GM23338 (cell line): ENCODE measurements at regions not wholly inside any gene's neighbourhood (a gene's known extent, or its start where the extent isn't known, plus 50 kb on each side); places are given as distances from the start of the nearest gene placed in this dataset.

ENCODE experiments used
- ATAC-seq: fragments of 200-7000 bp; cut with Tn5 transposase; 3 replicates; pipeline ENCODE4 v1.9.1; 2020
- DNase-seq: peaks from one replicate; pipeline ENCODE4 v3.0.0-alpha.2; 2015; ENCODE audit warnings: low spot score
- H2AFZ ChIP-seq: fragments of 200-600 bp; sonication (generic); 2 replicates; pipeline ENCODE4 v1.8.0; 2016; ENCODE audit warnings: antibody characterized with exemption, mild to moderate bottlenecking, moderate library complexity
- H3F3A ChIP-seq: fragments of 200-600 bp; sonication (generic); replicated peaks from 2 replicates; pipeline ENCODE4 v1.8.0; 2017; ENCODE audit warnings: antibody characterized with exemption, mixed run types, low read depth
- H3K27ac ChIP-seq: fragments of 200-600 bp; sonication (generic); 2 replicates; pipeline ENCODE4 v1.6.1; 2016; ENCODE audit warnings: low read depth
- H3K27me3 ChIP-seq: fragments of 200-600 bp; sonication (generic); 2 replicates; pipeline ENCODE4 v1.8.0; 2016; ENCODE audit warnings: mild to moderate bottlenecking, mixed run types, moderate library complexity; ENCODE audit not compliant: insufficient read depth
- H3K36me3 ChIP-seq: fragments of 200-600 bp; sonication (generic); 2 replicates; pipeline ENCODE4 v1.8.0; 2016; ENCODE audit warnings: mild to moderate bottlenecking; ENCODE audit not compliant: insufficient read depth
- H3K4me1 ChIP-seq: fragments of 200-600 bp; sonication (generic); 2 replicates; pipeline ENCODE4 v1.8.0; 2016; ENCODE audit warnings: mild to moderate bottlenecking, moderate library complexity; ENCODE audit not compliant: insufficient read depth
- H3K4me2 ChIP-seq: fragments of 200-600 bp; sonication (generic); 2 replicates; pipeline ENCODE4 v1.7.1; 2017; ENCODE audit warnings: mixed run types
- H3K4me3 ChIP-seq: fragments of 200-600 bp; sonication (generic); 2 replicates; pipeline ENCODE4 v1.6.1; 2016; ENCODE audit warnings: mixed run types
- H3K79me2 ChIP-seq: fragments of 200-600 bp; sonication (generic); replicated peaks from 2 replicates; pipeline ENCODE4 v1.8.0; 2017; ENCODE audit warnings: mild to moderate bottlenecking; ENCODE audit not compliant: insufficient read depth
- H3K9me2 ChIP-seq: fragments of 200-600 bp; sonication (generic); 2 replicates; pipeline ENCODE4 v1.8.0; 2017; ENCODE audit not compliant: insufficient read depth
- H4K20me1 ChIP-seq: fragments of 200-600 bp; sonication (generic); replicated peaks from 2 replicates; pipeline ENCODE4 v1.8.0; 2017; ENCODE audit warnings: mild to moderate bottlenecking; ENCODE audit not compliant: insufficient read depth
- H3K27ac Mint-ChIP-seq: 2 replicates; pipeline ENCODE4 v1.8.0; 2020; ENCODE audit warnings: inconsistent platforms, mild to moderate bottlenecking, moderate library complexity, mixed read lengths
- H3K27me3 Mint-ChIP-seq: 3 replicates; pipeline ENCODE4 v1.8.0; 2022; ENCODE audit warnings: low read depth, mild to moderate bottlenecking, moderate library complexity, mixed read lengths, inconsistent platforms; ENCODE audit not compliant: insufficient read depth, poor library complexity
- H3K36me3 Mint-ChIP-seq: 3 replicates; pipeline ENCODE4 v1.8.0; 2021; ENCODE audit warnings: low read depth, mild to moderate bottlenecking, inconsistent platforms, moderate library complexity, mixed read lengths
- H3K4me1 Mint-ChIP-seq: 3 replicates; pipeline ENCODE4 v1.8.0; 2020; ENCODE audit warnings: mild to moderate bottlenecking, inconsistent platforms, mixed read lengths
- H3K4me3 Mint-ChIP-seq: 3 replicates; pipeline ENCODE4 v1.8.0; 2021; ENCODE audit warnings: moderate library complexity, mild to moderate bottlenecking, inconsistent platforms, mixed read lengths
- H3K9me3 Mint-ChIP-seq: 3 replicates; pipeline ENCODE4 v1.8.0; 2020; ENCODE audit warnings: moderate library complexity, mild to moderate bottlenecking, inconsistent platforms, mixed read lengths
- CREB1 ChIP-seq: fragments of 250-450 bp; sonication (Bioruptor Pico); IDR thresholded peaks from 2 replicates; pipeline ENCODE4 v1.5.0; 2020; ENCODE audit warnings: low read depth, mild to moderate bottlenecking, moderate library complexity
- ETS1 ChIP-seq: IDR thresholded peaks from 2 replicates; pipeline ENCODE4 v1.6.1; 2016; ENCODE audit warnings: antibody characterized with exemption
- EZH2 ChIP-seq: fragments of 200-600 bp; sonication (generic); IDR thresholded peaks from one replicate; pipeline ENCODE4 v1.8.0; 2017; ENCODE audit warnings: antibody characterized with exemption, mild to moderate bottlenecking, low read depth; ENCODE audit not compliant: unreplicated experiment
- EZH2phosphoT487 ChIP-seq: fragments of 200-600 bp; sonication (generic); IDR thresholded peaks from one replicate; pipeline ENCODE4 v1.8.1; 2018; ENCODE audit warnings: antibody characterized with exemption; ENCODE audit not compliant: unreplicated experiment
- JUNB ChIP-seq: IDR thresholded peaks from one replicate; pipeline ENCODE4 v1.6.1; 2016; ENCODE audit warnings: antibody characterized with exemption; ENCODE audit not compliant: unreplicated experiment
- NANOG ChIP-seq: IDR thresholded peaks from 2 replicates; pipeline ENCODE4 v1.6.1; 2016; ENCODE audit warnings: antibody characterized with exemption, borderline replicate concordance
- POLR2AphosphoS5 ChIP-seq: IDR thresholded peaks from 2 replicates; pipeline ENCODE4 v1.6.1; 2016; ENCODE audit warnings: antibody characterized with exemption, low read depth
- STAT1 ChIP-seq: IDR thresholded peaks from one replicate; pipeline ENCODE4 v1.6.1; 2016; ENCODE audit warnings: antibody characterized with exemption; ENCODE audit not compliant: unreplicated experiment
- ZNF114 ChIP-seq: fragments of 250-450 bp; sonication (Bioruptor Pico); IDR thresholded peaks from 2 replicates; pipeline ENCODE4 v1.5.0; 2020; ENCODE audit warnings: mild to moderate bottlenecking, moderate library complexity
- ZNF331 ChIP-seq: fragments of 250-450 bp; sonication (Bioruptor Pico); IDR thresholded peaks from 2 replicates; pipeline ENCODE4 v1.5.0; 2020; ENCODE audit warnings: low read depth, mild to moderate bottlenecking, moderate library complexity
- TF ChIP-seq, protein P1 (sequence below): IDR thresholded peaks from one replicate; pipeline ENCODE4 v1.6.1; 2018; ENCODE audit warnings: antibody characterized with exemption; ENCODE audit not compliant: unreplicated experiment
- TF ChIP-seq, protein P2 (sequence below), 2 experiments: fragments of 200-600 bp in 1 of 2; sonication (generic) in 1 of 2; conservative IDR thresholded peaks; 2 replicates each; pipeline versions ENCODE4 v1.5.1 to v1.6.1; 2016 to 2017; ENCODE audit warnings: antibody characterized with exemption in 2 of 2, low read depth in 2 of 2, mild to moderate bottlenecking in 2 of 2, moderate library complexity in 1 of 2

DNA sequence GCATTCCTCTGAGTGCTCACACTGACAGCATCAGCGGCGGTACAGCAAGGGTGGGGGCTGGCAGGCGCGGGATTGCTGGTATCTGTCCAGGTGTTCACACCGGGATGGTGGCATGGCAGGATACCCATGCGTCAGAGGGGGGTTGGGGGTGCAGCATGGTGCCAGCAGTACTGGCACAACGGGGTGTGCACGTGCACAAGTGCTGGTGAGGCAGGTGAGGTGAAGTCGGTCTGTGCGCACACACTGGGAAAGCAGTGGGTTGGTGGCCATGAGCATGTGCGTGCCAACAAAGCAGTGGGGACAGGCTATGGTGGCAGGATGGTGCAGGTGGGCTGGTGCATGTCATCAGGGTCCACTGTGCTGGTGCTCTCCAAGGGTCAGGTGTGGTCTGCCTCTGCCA lies 819.6 kb upstream of the EDIL3 start:
- no peaks in the 10 kb centered on the region for H3F3A ChIP-seq
- no peaks in the 10 kb centered on the region for H3K27me3 Mint-ChIP-seq
- TF ChIP-seq EZH2: no peak
- TF ChIP-seq, protein P1, sequence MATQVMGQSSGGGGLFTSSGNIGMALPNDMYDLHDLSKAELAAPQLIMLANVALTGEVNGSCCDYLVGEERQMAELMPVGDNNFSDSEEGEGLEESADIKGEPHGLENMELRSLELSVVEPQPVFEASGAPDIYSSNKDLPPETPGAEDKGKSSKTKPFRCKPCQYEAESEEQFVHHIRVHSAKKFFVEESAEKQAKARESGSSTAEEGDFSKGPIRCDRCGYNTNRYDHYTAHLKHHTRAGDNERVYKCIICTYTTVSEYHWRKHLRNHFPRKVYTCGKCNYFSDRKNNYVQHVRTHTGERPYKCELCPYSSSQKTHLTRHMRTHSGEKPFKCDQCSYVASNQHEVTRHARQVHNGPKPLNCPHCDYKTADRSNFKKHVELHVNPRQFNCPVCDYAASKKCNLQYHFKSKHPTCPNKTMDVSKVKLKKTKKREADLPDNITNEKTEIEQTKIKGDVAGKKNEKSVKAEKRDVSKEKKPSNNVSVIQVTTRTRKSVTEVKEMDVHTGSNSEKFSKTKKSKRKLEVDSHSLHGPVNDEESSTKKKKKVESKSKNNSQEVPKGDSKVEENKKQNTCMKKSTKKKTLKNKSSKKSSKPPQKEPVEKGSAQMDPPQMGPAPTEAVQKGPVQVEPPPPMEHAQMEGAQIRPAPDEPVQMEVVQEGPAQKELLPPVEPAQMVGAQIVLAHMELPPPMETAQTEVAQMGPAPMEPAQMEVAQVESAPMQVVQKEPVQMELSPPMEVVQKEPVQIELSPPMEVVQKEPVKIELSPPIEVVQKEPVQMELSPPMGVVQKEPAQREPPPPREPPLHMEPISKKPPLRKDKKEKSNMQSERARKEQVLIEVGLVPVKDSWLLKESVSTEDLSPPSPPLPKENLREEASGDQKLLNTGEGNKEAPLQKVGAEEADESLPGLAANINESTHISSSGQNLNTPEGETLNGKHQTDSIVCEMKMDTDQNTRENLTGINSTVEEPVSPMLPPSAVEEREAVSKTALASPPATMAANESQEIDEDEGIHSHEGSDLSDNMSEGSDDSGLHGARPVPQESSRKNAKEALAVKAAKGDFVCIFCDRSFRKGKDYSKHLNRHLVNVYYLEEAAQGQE: no peak
- no peak for TF ChIP-seq ZNF331
- TF ChIP-seq CREB1: no peak
- TF ChIP-seq NANOG: no peak
- TF ChIP-seq JUNB: no peak
- TF ChIP-seq ZNF114 (CRISPR knock-in tag): no peak
- no peak for TF ChIP-seq ETS1
- TF ChIP-seq EZH2phosphoT487: no peak
- H3K27me3 ChIP-seq: no peaks in the 10 kb centered on the region
- H3K9me2 ChIP-seq: no peaks in the 10 kb centered on the region
- no peaks in the 10 kb centered on the region for H4K20me1 ChIP-seq
- H3K4me1 Mint-ChIP-seq: no peaks in the 10 kb centered on the region; the same call in 2 of the 3 replicates
- no peak for DNase-seq
- H3K4me2 ChIP-seq: no peak overlapping the region
- no peaks in the 10 kb centered on the region for H3K9me3 Mint-ChIP-seq
- no peaks in the 10 kb centered on the region for H3K79me2 ChIP-seq
- no peak overlapping the region for H3K4me3 ChIP-seq
- H2AFZ ChIP-seq: no peak overlapping the region
- H3K36me3 Mint-ChIP-seq: no peaks in the 10 kb centered on the region
- H3K27ac Mint-ChIP-seq: no peak overlapping the region
- no peak for ATAC-seq
- no peaks in the 10 kb centered on the region for H3K4me1 ChIP-seq
- H3K36me3 ChIP-seq: no peaks in the 10 kb centered on the region
- H3K27ac ChIP-seq: no peak overlapping the region
- no peak overlapping the region for H3K4me3 Mint-ChIP-seq

GRCh38 chr5:85205430-85205829 lies 820.8 kb upstream of the EDIL3 start:
- Histone ChIP-seq H3K36me3 (no peaks in the 10 kb centered on the region), H3K27ac (no peak overlapping the region), H3K4me3 (no peak overlapping the region), H3K9me2 (no peaks in the 10 kb centered on the region), H4K20me1 (no peaks in the 10 kb centered on the region), H3F3A (no peaks in the 10 kb centered on the region), H3K79me2 (no peaks in the 10 kb centered on the region), H3K4me1 (no peaks in the 10 kb centered on the region), H3K27me3 (no peaks in the 10 kb centered on the region), H2AFZ (no peak overlapping the region), H3K4me2 (no peak overlapping the region)
- Mint-ChIP-seq H3K9me3 (no peaks in the 10 kb centered on the region), H3K36me3 (no peaks in the 10 kb centered on the region), H3K4me1 (no peaks in the 10 kb centered on the region; the same call in 2 of the 3 replicates), H3K4me3 (no peak overlapping the region), H3K27ac (no peak overlapping the region), H3K27me3 (no peaks in the 10 kb centered on the region)
- no peak for ATAC-seq
- DNase-seq: no peak
- no peak for TF ChIP-seq POLR2AphosphoS5
- no peak for TF ChIP-seq ETS1
- no peak for TF ChIP-seq ZNF114 (CRISPR knock-in tag)
- TF ChIP-seq EZH2phosphoT487: no peak
- no peak for TF ChIP-seq NANOG
- TF ChIP-seq EZH2: no peak
- no peak for TF ChIP-seq CREB1
- no peak for TF ChIP-seq ZNF331
- TF ChIP-seq JUNB: no peak
- TF ChIP-seq, protein P1: no peak
- TF ChIP-seq STAT1: no peak
- TF ChIP-seq, protein P2, sequence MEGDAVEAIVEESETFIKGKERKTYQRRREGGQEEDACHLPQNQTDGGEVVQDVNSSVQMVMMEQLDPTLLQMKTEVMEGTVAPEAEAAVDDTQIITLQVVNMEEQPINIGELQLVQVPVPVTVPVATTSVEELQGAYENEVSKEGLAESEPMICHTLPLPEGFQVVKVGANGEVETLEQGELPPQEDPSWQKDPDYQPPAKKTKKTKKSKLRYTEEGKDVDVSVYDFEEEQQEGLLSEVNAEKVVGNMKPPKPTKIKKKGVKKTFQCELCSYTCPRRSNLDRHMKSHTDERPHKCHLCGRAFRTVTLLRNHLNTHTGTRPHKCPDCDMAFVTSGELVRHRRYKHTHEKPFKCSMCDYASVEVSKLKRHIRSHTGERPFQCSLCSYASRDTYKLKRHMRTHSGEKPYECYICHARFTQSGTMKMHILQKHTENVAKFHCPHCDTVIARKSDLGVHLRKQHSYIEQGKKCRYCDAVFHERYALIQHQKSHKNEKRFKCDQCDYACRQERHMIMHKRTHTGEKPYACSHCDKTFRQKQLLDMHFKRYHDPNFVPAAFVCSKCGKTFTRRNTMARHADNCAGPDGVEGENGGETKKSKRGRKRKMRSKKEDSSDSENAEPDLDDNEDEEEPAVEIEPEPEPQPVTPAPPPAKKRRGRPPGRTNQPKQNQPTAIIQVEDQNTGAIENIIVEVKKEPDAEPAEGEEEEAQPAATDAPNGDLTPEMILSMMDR (conservative IDR thresholded peaks at IDR 0.05; ENCODE audit: low read depth in 2 of 2): no peak
